Hepatocyte (in vitro differentiated cells): ENCODE measurements at regions not wholly inside any gene's neighbourhood (a gene's known extent, or its start where the extent isn't known, plus 50 kb on each side); places are given as distances from the start of the nearest gene placed in this dataset.

ENCODE experiments used
- EZH2 ChIP-seq: fragments of 200-600 bp; sonication (generic); IDR thresholded peaks from 2 replicates; pipeline ENCODE4 v1.6.1; 2016; ENCODE audit warnings: antibody characterized with exemption, mild to moderate bottlenecking, borderline replicate concordance
- EZH2phosphoT487 ChIP-seq: fragments of 200-600 bp; sonication (generic); IDR thresholded peaks from one replicate; pipeline ENCODE4 v1.6.1; 2018; ENCODE audit warnings: antibody characterized with exemption, mild to moderate bottlenecking, low read depth, moderate library complexity; ENCODE audit not compliant: unreplicated experiment, severe bottlenecking
- TF ChIP-seq, protein P1 (sequence below): fragments of 200-600 bp; sonication (generic); IDR thresholded peaks from 2 replicates; pipeline ENCODE4 v1.5.1; 2016; ENCODE audit warnings: antibody characterized with exemption, mild to moderate bottlenecking; ENCODE audit not compliant: poor library complexity

DNA sequence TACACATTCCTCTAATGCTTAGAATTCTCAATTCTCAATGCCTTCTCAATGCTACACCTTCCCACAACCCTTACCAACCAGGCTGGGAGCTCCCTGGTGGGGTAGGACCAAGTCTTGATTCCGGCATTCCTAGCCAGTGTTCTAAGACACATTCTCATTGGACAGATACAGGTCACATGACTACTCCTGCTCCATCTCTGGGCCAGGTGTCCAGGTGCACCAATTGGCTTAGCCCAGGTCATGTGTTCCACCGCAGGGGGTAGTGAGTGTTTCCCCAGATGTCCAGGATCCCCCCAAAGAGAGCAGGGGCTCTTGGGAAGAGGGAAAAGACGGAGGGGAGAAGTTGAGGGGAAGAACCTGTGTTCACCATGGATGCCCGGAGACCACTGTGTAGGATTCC, 58.7 kb upstream of the MLN start:
- TF ChIP-seq, protein P1, sequence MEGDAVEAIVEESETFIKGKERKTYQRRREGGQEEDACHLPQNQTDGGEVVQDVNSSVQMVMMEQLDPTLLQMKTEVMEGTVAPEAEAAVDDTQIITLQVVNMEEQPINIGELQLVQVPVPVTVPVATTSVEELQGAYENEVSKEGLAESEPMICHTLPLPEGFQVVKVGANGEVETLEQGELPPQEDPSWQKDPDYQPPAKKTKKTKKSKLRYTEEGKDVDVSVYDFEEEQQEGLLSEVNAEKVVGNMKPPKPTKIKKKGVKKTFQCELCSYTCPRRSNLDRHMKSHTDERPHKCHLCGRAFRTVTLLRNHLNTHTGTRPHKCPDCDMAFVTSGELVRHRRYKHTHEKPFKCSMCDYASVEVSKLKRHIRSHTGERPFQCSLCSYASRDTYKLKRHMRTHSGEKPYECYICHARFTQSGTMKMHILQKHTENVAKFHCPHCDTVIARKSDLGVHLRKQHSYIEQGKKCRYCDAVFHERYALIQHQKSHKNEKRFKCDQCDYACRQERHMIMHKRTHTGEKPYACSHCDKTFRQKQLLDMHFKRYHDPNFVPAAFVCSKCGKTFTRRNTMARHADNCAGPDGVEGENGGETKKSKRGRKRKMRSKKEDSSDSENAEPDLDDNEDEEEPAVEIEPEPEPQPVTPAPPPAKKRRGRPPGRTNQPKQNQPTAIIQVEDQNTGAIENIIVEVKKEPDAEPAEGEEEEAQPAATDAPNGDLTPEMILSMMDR = no peak
- TF ChIP-seq EZH2 = no peak
- no peak for TF ChIP-seq EZH2phosphoT487
